ENCODE measurements at regions not wholly inside any gene's neighbourhood (a gene's known extent, or its start where the extent isn't known, plus 50 kb on each side); places are given as distances from the start of the nearest gene placed in this dataset.

DNA sequence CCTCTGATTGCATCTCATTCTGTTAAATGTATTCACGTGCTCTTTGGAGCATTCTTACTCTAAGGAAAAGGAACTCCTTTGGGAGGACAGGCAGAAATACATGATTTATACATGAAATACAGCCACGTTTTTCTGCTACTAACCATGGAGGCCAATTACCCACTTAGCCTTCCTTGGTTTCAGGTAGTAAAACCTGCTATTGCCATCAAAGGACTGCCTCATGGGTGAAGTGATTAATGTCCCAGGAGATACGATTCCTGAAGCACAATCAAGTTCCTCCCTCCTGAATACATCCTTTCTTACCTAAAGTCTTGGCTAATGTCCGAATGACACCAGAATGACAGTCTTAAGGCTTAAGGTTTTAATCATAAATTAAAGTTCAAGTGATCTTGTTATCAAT is 58.5 kb upstream of the PIK3CG start:
- TF ChIP-seq, protein P1, sequence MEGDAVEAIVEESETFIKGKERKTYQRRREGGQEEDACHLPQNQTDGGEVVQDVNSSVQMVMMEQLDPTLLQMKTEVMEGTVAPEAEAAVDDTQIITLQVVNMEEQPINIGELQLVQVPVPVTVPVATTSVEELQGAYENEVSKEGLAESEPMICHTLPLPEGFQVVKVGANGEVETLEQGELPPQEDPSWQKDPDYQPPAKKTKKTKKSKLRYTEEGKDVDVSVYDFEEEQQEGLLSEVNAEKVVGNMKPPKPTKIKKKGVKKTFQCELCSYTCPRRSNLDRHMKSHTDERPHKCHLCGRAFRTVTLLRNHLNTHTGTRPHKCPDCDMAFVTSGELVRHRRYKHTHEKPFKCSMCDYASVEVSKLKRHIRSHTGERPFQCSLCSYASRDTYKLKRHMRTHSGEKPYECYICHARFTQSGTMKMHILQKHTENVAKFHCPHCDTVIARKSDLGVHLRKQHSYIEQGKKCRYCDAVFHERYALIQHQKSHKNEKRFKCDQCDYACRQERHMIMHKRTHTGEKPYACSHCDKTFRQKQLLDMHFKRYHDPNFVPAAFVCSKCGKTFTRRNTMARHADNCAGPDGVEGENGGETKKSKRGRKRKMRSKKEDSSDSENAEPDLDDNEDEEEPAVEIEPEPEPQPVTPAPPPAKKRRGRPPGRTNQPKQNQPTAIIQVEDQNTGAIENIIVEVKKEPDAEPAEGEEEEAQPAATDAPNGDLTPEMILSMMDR (conservative IDR thresholded peaks at IDR 0.05; ENCODE audit: low read depth, low read length) = no peak
- H3K4me3 ChIP-seq (ENCODE audit: low read depth, low read length) = no peak overlapping the region
- DNase-seq (ENCODE audit: low read depth) = no peak

DNA sequence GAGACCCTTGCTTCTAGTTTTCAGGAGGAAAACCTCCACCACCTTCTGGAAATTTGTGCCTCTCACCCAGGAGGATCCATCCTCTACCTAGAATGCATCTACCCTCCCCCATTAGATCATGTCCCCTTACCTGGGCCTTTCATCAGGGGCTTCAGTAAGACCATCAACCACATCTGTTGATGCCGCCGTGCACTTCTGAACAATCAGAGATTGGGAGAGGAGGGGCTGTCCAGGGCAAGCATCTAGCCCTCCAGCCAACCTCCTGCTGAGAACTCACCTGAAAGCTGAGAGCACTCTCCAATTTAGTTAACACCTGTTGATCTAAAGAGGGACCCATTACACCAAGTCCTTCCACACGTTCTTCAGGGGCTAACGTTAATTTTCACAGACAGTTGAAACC is 57.6 kb upstream of the PIK3CG start:
- no peak overlapping the region for H3K4me3 ChIP-seq (ENCODE audit: low read depth, low read length)
- TF ChIP-seq, protein P1 (conservative IDR thresholded peaks at IDR 0.05; ENCODE audit: low read depth, low read length) = no peak
- DNase-seq (ENCODE audit: low read depth) = no peak

DNA sequence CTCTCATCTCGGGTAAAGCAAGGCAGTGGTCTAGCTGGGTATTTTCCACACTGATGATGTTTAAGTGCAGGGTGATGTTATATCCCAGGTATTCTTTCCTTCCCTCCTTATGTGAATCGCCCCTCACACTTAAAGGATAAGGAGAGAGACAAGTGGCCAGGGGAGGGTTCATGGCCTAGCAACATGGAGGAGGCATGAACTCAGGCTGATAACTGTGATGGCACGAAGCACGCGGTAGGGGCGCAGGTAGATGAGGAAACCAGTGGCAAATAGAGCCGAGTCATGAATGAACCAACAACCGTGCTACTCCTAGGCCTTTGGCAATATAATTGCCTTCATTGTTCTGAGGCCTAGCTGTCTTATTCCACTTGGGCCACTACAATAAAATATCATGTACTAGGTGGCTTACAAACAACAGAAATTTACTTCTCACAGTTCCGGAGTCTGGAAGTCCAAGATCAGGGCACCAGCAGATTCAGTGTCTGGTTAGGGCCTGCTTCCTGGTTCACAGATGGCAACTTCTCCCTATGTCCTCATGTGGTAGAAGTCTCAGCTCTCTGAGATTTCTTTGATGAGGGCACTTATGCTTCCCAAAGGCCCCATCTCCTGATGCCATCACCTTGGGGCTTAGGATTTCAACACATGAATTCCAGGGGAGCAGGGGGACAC is 56.0 kb upstream of the PIK3CG start:
- TF ChIP-seq, protein P1 (conservative IDR thresholded peaks at IDR 0.05; ENCODE audit: low read depth, low read length) = no peak
- no peak overlapping the region for H3K4me3 ChIP-seq (ENCODE audit: low read depth, low read length)
- DNase-seq (ENCODE audit: low read depth) = no peak

DNA sequence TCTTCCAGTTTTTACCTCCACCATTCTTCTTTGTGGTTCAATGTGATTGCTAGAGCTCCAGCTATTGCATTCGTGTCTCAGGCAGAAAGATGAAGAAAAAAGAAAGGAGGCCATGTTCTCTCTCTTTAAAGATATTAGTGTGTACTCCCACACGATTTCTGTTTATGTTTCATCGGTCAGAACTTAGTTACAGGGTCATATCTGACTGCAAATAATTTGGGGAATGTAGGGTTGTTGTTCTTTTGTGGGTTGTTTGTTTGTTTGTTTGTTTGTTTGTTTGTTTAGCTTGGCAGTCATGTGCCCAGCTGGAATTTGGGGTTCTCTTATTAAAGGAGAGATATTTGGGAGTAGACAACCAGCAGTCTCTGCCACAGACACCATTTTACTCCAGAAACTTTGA is 53.6 kb upstream of the PIK3CG start:
- TF ChIP-seq, protein P1 (conservative IDR thresholded peaks at IDR 0.05; ENCODE audit: low read depth, low read length) = no peak
- DNase-seq (ENCODE audit: low read depth) = no peak

DNA sequence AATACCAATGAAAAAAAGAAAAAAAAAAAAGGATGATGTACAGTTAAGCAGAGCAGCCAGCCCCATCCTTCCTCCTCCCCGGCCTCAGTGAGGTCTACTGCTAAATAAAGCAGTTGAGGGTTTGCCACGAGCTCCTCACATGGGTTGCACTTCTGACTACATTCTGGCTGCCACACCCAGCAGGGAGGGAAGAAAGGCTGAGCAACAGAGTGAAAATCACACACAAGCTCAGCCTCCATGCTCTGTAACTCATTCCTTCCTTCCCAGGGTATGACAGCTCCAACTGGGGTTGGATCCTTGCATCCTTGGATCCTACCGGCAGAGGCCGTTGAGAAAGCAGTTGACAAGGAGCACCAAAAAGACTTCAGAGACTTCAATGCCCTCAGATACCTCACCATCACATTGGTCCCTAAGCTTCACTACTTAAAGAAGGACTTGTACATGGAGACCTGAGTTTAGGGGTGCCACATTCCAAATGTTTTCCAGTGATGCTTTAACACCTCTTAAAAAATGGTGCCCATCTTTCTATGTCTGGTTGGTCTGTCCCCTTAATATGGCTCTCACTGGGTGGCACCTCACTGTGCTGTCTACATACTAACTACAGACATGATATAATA is 52.9 kb upstream of the PIK3CG start:
- DNase-seq (ENCODE audit: low read depth) = no peak
- no peak overlapping the region for H3K4me3 ChIP-seq (ENCODE audit: low read depth, low read length)
- TF ChIP-seq, protein P1 (conservative IDR thresholded peaks at IDR 0.05; ENCODE audit: low read depth, low read length) = no peak

More for the DNA sequence above, 53.6 kb upstream of the PIK3CG start:
- H3K4me3 ChIP-seq (ENCODE audit: low read depth, low read length) = no peak overlapping the region

DNA sequence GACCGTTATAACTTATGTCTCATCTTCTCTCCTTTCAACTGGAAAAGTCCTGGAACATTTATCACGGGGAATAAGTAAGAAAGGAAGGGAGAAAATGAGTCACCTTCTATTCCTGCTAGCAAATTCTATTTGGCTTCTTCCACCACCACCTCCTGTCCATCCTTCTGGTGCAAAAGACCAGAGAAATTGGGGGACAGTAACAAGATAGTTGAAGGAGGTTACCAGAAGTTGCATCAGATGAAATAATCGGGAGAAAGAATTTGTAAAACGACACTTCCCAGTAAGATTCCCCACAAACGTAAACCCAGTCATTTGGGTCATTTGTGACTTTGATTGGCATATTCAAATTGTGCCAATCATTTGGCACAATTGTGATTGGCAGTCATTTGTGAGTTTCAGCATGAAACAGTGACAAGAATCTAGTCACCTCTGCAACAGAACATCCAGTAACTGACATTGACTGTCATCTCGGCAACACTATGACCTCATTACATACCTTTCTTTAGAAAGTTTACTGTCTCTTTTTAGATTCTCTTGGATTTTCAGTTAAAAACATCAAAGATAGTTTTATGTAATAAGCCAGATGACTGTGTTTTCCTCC is 51.3 kb upstream of the PIK3CG start:
- no peak overlapping the region for H3K4me3 ChIP-seq (ENCODE audit: low read depth, low read length)
- TF ChIP-seq, protein P1 (conservative IDR thresholded peaks at IDR 0.05; ENCODE audit: low read depth, low read length) = no peak

More for the DNA sequence above, 51.3 kb upstream of the PIK3CG start:
- DNase-seq (ENCODE audit: low read depth) = no peak

Data from choroid plexus epithelial cell (primary cell).